HepG2 (cell line): ENCODE measurements at regions not wholly inside any gene's neighbourhood (a gene's known extent, or its start where the extent isn't known, plus 50 kb on each side); places are given as distances from the start of the nearest gene placed in this dataset.

Experiments used
- ATAC-seq: fragments of 200-7000 bp; cut with Tn5 transposase; 3 replicates; pipeline ENCODE4 v1.9.1; 2020; ENCODE audit warnings: mild to moderate bottlenecking, moderate library complexity
- BruUV-seq: library from RNA; stranded (reverse); fragments of 400-500 nt; replicated peaks from 2 replicates; lab custom pipeline; 2021; lab: Mats Ljungman, UMichigan
- CTCF ChIA-PET: fragments of 300-600 bp; formaldehyde crosslinking; extraction: SDS; loops from one replicate; lab custom pipeline; 2021; ENCODE audit warnings: low total read pairs, inconsistent platforms, low intra/inter-chr PET ratio; lab: Yijun Ruan, JAX
- POLR2A ChIA-PET: fragments of 350-600 bp; sonication (Branson Sonifier 250); formaldehyde crosslinking; loops from one replicate; lab custom pipeline; 2020; ENCODE audit warnings: antibody characterized with exemption, inconsistent platforms; lab: Yijun Ruan, JAX
- DNase-seq: peaks from one replicate; pipeline ENCODE4 v3.0.0-alpha.2; 2015; ENCODE audit warnings: low spot score
- FAIRE-seq: peaks from 3 replicates; lab custom pipeline; 2011; peaks lifted over from hg19 to GRCh38; lab: Jason Lieb, UNC
- H2AFZ ChIP-seq: one replicate; pipeline ENCODE4 v1.6.1; 2011; ENCODE audit warnings: low read length, inconsistent platforms
- H3K27ac ChIP-seq: fragments of 300-600 bp; 3 replicates; pipeline ENCODE4 v1.8.0; 2011; ENCODE audit warnings: mixed run types, mild to moderate bottlenecking, mixed read lengths, low read length, inconsistent platforms; ENCODE audit not compliant: insufficient read depth; ENCODE audit errors: extremely low read length
- H3K27me3 ChIP-seq, 2 experiments: fragments of 200-600 bp in 1 of 2; 2 replicates in 1 of 2; 3 replicates in 1 of 2; pipeline versions ENCODE4 v1.6.0 to v1.8.0; 2011; ENCODE audit warnings: low read length in 2 of 2, mild to moderate bottlenecking in 2 of 2, moderate library complexity in 2 of 2, inconsistent platforms in 1 of 2; ENCODE audit not compliant: insufficient read depth in 2 of 2, control insufficient read depth in 1 of 2
- H3K36me3 ChIP-seq, 2 experiments: fragments of 200-600 bp in 1 of 2; replicated peaks in 1 of 2; 2 replicates in 1 of 2; 3 replicates in 1 of 2; pipeline versions ENCODE4 v1.5.1 to v1.8.0; 2011; ENCODE audit warnings: low read length in 2 of 2, inconsistent platforms in 1 of 2; ENCODE audit not compliant: insufficient read depth in 2 of 2, control insufficient read depth in 1 of 2
- H3K4me1 ChIP-seq: 2 replicates; pipeline ENCODE4 v1.5.1; 2012; ENCODE audit warnings: low read length, inconsistent platforms; ENCODE audit not compliant: insufficient read depth
- H3K4me2 ChIP-seq: 2 replicates; pipeline ENCODE4 v1.6.0; 2011; ENCODE audit warnings: low read depth, low read length, inconsistent platforms
- H3K4me3 ChIP-seq, 3 experiments: fragments of 200-600 bp in 1 of 3; sonication (generic), shearing (Covaris generic) in 1 of 3; replicated peaks in 1 of 3; 2 replicates each; pipeline ENCODE4 v1.5.1; 2011 to 2016; ENCODE audit warnings: low read length in 3 of 3, inconsistent platforms in 2 of 3, low read depth in 2 of 3, mild to moderate bottlenecking in 2 of 3, control low read depth in 1 of 3, mixed read lengths in 1 of 3; ENCODE audit not compliant: insufficient read depth in 1 of 3
- H3K79me2 ChIP-seq: one replicate; pipeline ENCODE4 v1.6.1; 2011; ENCODE audit warnings: low read length, inconsistent platforms; ENCODE audit not compliant: insufficient read depth
- H3K9ac ChIP-seq: 2 replicates; pipeline ENCODE4 v1.6.0; 2011; ENCODE audit warnings: mild to moderate bottlenecking, low read depth, low read length, inconsistent platforms; ENCODE audit not compliant: insufficient read depth
- H3K9me3 ChIP-seq: 2 replicates; pipeline ENCODE4 v1.5.1; 2012; ENCODE audit warnings: mild to moderate bottlenecking, low read length
- H4K20me1 ChIP-seq: 2 replicates; pipeline ENCODE4 v1.6.0; 2011; ENCODE audit warnings: inconsistent platforms, mild to moderate bottlenecking, low read length, moderate library complexity; ENCODE audit not compliant: insufficient read depth
- ZMYM3 ChIP-seq: sonication (generic); formaldehyde crosslinking; IDR thresholded peaks from 2 replicates; pipeline ENCODE4 v1.5.1; 2020; ENCODE audit warnings: mild to moderate bottlenecking, missing genetic modification reagents
- ZNF558 ChIP-seq: sonication (generic); formaldehyde crosslinking; IDR thresholded peaks from 2 replicates; pipeline ENCODE4 v1.9.0; 2022; ENCODE audit warnings: mild to moderate bottlenecking, missing genetic modification reagents, borderline replicate concordance
- ZNF570 ChIP-seq: sonication (generic); formaldehyde crosslinking; IDR thresholded peaks from 2 replicates; pipeline ENCODE4 v1.4.0; 2020; ENCODE audit warnings: mild to moderate bottlenecking, missing genetic modification reagents, borderline replicate concordance
- WGBS: methylation state at CpG from one replicate; pipeline ENCODE4 v1.1.6; 2017; ENCODE audit warnings: low lambda C conversion rate; 5-methylcytosine and 5-hydroxymethylcytosine counted together
- in situ Hi-C: cut with HindIII; loops from 2 replicates; pipeline ENCODE4 v1.10.0; 2017; ENCODE audit warnings: low pct_unique_long_range_greater_than_20kb; ENCODE audit not compliant: extremely low pct_ligation_motif_present
- intact Hi-C: fragments of 100-400 bp; cut with micrococcal nuclease; formaldehyde crosslinking; loops from one replicate; pipeline ENCODE4 v1.10.0; 2022; ENCODE audit not compliant: unreplicated experiment
- TF ChIP-seq, protein P1 (sequence below): sonication (generic); formaldehyde crosslinking; IDR thresholded peaks from 2 replicates; pipeline ENCODE4 v1.5.0; 2020; ENCODE audit warnings: missing genetic modification reagents
- TF ChIP-seq, protein P2 (sequence below): sonication (generic); formaldehyde crosslinking; conservative IDR thresholded peaks from 2 replicates; pipeline ENCODE4 v1.8.1; 2023; ENCODE audit warnings: missing genetic modification reagents

DNA sequence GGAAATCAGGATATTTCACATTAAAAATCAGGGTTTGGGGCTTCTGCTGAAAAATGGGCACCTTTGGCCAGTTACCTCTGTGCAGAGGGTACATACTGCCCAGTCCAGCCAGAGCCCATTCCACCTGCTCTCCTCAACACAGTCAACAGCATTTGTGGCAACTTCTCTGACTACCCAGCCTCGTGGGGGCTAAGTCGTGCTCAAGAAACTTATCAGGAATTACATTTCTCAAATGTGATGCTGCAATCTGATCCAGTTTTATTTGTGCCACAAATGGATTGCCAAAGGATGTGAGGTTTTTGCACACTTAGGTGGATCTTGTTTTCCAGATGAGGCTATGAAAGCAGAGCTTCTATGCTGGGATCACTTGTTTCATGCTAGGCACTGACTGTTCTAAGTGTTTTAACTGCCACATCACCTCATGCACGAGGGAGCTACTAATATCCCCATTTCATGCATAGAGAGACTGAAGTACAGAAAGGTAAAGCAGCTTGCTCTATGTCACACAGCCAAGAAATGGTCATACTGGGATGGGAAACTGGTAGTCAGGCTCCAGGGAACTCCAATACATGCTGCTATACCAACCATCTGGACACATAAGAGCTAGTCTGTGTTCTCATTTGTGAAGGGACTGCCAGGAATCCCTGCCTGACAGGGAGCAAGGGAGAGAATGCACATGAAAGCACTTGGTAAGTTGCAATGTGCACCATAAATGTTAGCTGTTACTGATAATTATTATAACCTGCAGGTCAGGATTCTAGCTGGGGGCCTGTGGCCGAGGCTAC lies 89.0 kb upstream of the HK2 start:
- FAIRE-seq (no peak), ATAC-seq (no peak), DNase-seq (no peak)
- Histone ChIP-seq H3K4me1 (peaks cover 71% of the 10 kb centered on the region), H3K79me2 (no peaks in the 10 kb centered on the region), H3K9ac (no peak overlapping the region), H3K27ac (no peak overlapping the region), H3K27me3 (peaks cover 0 to 37% of the 10 kb centered on the region in 2 experiments; a peak in 4 of 5 replicates), H2AFZ (no peak overlapping the region), H3K4me2 (no peak overlapping the region), H4K20me1 (no peaks in the 10 kb centered on the region), H3K36me3 (no peaks in the 10 kb centered on the region), H3K4me3 (no peak overlapping the region), H3K9me3 (no peaks in the 10 kb centered on the region)
- in situ Hi-C loops (no loop called here), intact Hi-C loops (no loop called here)
- 4% methylated on average over 4 of the region's 4 CpGs for WGBS
- ChIA-PET POLR2A (no interaction called here), CTCF (no interaction called here)
- TF ChIP-seq ZNF558 (CRISPR knock-in tag) (no peak), ZMYM3 (CRISPR knock-in tag) (0 out of 2 replicates have a peak, but pooled peaks have one; percentile 20), ZNF570 (CRISPR knock-in tag) (no peak)
- TF ChIP-seq, protein P1, sequence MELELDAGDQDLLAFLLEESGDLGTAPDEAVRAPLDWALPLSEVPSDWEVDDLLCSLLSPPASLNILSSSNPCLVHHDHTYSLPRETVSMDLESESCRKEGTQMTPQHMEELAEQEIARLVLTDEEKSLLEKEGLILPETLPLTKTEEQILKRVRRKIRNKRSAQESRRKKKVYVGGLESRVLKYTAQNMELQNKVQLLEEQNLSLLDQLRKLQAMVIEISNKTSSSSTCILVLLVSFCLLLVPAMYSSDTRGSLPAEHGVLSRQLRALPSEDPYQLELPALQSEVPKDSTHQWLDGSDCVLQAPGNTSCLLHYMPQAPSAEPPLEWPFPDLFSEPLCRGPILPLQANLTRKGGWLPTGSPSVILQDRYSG, result no peak
- TF ChIP-seq, protein P2, sequence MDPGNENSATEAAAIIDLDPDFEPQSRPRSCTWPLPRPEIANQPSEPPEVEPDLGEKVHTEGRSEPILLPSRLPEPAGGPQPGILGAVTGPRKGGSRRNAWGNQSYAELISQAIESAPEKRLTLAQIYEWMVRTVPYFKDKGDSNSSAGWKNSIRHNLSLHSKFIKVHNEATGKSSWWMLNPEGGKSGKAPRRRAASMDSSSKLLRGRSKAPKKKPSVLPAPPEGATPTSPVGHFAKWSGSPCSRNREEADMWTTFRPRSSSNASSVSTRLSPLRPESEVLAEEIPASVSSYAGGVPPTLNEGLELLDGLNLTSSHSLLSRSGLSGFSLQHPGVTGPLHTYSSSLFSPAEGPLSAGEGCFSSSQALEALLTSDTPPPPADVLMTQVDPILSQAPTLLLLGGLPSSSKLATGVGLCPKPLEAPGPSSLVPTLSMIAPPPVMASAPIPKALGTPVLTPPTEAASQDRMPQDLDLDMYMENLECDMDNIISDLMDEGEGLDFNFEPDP, result 0 out of 2 replicates have a peak, but pooled peaks have one; percentile 36
- no TSS peak for BruUV-seq
